ENCODE measurements at regions not wholly inside any gene's neighbourhood (a gene's known extent, or its start where the extent isn't known, plus 50 kb on each side); places are given as distances from the start of the nearest gene placed in this dataset.
"Not testable (repeated sequence)": the region's sequence is repeated elsewhere in the genome, so short reads cannot be mapped to it uniquely, and the experiment has no call there.

DNA sequence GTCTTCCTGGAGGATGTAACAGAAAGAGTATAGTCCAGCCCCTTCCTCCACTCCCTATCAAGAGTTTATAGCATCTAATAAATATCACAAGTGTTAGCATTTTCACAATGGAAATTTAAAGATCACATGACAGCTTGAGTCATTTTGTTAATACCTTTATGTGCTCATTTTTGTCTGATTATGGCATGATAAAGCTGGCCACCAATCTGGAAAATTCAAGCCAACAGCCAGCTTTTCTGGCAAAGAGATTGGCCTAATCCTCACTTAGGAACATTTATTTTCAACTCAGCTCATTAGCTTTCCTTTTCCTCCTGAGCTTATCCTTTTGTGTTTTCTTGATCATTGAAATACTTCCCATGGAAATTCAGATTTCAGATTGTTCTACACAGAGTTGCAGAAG, 262.9 kb upstream of the RBMS1 start:
- Histone ChIP-seq H3K9ac (ENCODE audit: low read length in 3 of 3) (no peak overlapping the region), H3K9me3 (ENCODE audit: control insufficient read depth in 2 of 3, insufficient read depth in 1 of 3, low read length in 3 of 3) (peaks cover 0 to 3% (median 1%) of the 10 kb centered on the region in 3 donors), H3K36me3 (ENCODE audit: control insufficient read depth in 2 of 3, insufficient read depth in 3 of 3, low read length in 3 of 3) (no peaks in the 10 kb centered on the region), H3K27ac (ENCODE audit: low read depth in 2 of 2, low read length in 2 of 2) (no peak overlapping the region), H3K27me3 (ENCODE audit: control insufficient read depth, insufficient read depth, low read length) (no peaks in the 10 kb centered on the region), H3K4me3 (ENCODE audit: low read length in 3 of 3) (no peak overlapping the region), H3K4me1 (ENCODE audit: control insufficient read depth in 2 of 3, insufficient read depth in 2 of 3, low read depth in 1 of 3, low read length in 3 of 3) (no peaks in the 10 kb centered on the region)
- intact Hi-C loops (cut with DNase I): no loop called here
- no peak for TF ChIP-seq CTCF (IDR thresholded peaks at IDR 0.05; ENCODE audit: borderline replicate concordance, extremely low read depth, insufficient read depth)
- FAIRE-seq: no peak
- no peak for DNase-seq

DNA sequence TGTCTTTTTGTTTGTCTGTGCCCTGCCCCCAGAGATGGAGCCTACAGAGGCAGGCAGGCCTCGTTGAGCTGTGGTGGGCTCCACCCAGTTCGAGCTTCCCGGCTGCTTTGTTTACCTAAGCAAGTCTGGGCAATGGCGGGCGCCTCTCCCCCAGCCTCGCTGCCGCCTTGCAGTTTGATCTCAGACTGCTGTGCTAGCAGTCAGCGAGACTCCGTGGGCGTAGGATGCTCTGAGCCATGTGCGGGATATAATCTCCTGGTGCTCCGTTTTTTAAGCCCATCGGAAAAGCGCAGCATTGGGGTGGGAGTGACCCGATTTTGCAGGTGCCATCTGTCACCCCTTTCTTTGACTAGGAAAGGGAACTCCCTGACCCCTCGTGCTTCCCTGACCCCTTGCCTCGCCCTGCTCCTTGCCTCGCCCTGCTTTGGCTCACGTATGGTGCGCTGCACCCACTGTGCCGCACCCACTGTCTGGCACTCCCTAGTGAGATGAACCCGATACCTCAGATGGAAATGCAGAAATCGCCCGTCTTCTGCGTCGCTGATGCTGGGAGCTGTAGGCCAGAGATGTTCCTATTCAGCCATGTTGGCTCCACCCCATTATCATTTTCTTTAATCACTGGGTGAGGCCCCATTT, 269.0 kb upstream of the RBMS1 start:
- H3K4me3 ChIP-seq (ENCODE audit: low read length in 3 of 3); H3K9me3 ChIP-seq (ENCODE audit: control insufficient read depth in 2 of 3, insufficient read depth in 1 of 3, low read length in 3 of 3); intact Hi-C loops (cut with DNase I); H3K27me3 ChIP-seq (ENCODE audit: control insufficient read depth, insufficient read depth, low read length); H3K9ac ChIP-seq (ENCODE audit: low read length in 3 of 3); FAIRE-seq; H3K36me3 ChIP-seq (ENCODE audit: control insufficient read depth in 2 of 3, insufficient read depth in 3 of 3, low read length in 3 of 3); H3K27ac ChIP-seq (ENCODE audit: low read depth in 2 of 2, low read length in 2 of 2); H3K4me1 ChIP-seq (ENCODE audit: control insufficient read depth in 2 of 3, insufficient read depth in 2 of 3, low read depth in 1 of 3, low read length in 3 of 3): not testable (repeated sequence)
- DNase-seq: peak in 1 of 5 donors; percentile 68

DNA sequence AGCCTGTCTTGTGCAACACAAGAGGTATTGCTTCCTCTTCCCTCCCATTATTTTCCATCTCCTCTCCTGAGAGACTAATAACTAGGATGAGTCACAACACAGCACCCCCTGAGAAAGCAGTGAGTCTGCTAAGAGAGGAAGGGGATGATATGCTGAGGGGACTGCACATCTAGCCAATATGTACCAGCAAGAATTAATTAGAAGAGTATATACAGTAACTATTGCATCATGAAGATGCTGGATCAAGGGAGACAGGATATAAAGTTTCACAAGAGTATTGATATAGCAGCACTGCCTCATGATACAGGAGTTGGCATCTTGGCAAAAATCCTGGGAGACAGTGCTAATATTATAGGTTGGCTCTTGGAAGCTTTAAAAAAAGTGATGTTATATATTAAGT, 289.9 kb upstream of the RBMS1 start:
- no peak for TF ChIP-seq CTCF (IDR thresholded peaks at IDR 0.05; ENCODE audit: borderline replicate concordance, extremely low read depth, insufficient read depth)
- no peaks in the 10 kb centered on the region for H3K27me3 ChIP-seq (ENCODE audit: control insufficient read depth, insufficient read depth, low read length)
- H3K36me3 ChIP-seq (ENCODE audit: control insufficient read depth in 2 of 3, insufficient read depth in 3 of 3, low read length in 3 of 3): no peaks in the 10 kb centered on the region
- DNase-seq (no peak), FAIRE-seq (no peak)
- H3K4me3 ChIP-seq (ENCODE audit: low read length in 3 of 3): no peak overlapping the region
- no peak overlapping the region for H3K9ac ChIP-seq (ENCODE audit: low read length in 3 of 3)
- no peaks in the 10 kb centered on the region for H3K4me1 ChIP-seq (ENCODE audit: control insufficient read depth in 2 of 3, insufficient read depth in 2 of 3, low read depth in 1 of 3, low read length in 3 of 3)
- peaks cover 0 to 2% (median 0%) of the 10 kb centered on the region in 3 donors for H3K9me3 ChIP-seq (ENCODE audit: control insufficient read depth in 2 of 3, insufficient read depth in 1 of 3, low read length in 3 of 3)
- intact Hi-C loops (cut with DNase I): no loop called here
- no peak overlapping the region for H3K27ac ChIP-seq (ENCODE audit: low read depth in 2 of 2, low read length in 2 of 2)

- no peak for FAIRE-seq
- no peak for TF ChIP-seq CTCF (IDR thresholded peaks at IDR 0.05; ENCODE audit: borderline replicate concordance, extremely low read depth, insufficient read depth)
- no peak overlapping the region for H3K27ac ChIP-seq (ENCODE audit: low read depth in 2 of 2, low read length in 2 of 2)
Observed at GRCh38 chr2:160784034-160784433, 290.4 kb upstream of the RBMS1 start.

More at GRCh38 chr2:160784034-160784433, 290.4 kb upstream of the RBMS1 start:
- Histone ChIP-seq H3K36me3 (ENCODE audit: control insufficient read depth in 2 of 3, insufficient read depth in 3 of 3, low read length in 3 of 3) (no peaks in the 10 kb centered on the region), H3K4me3 (ENCODE audit: low read length in 3 of 3) (no peak overlapping the region), H3K27me3 (ENCODE audit: control insufficient read depth, insufficient read depth, low read length) (no peaks in the 10 kb centered on the region), H3K9me3 (ENCODE audit: control insufficient read depth in 2 of 3, insufficient read depth in 1 of 3, low read length in 3 of 3) (no peaks in the 10 kb centered on the region), H3K9ac (ENCODE audit: low read length in 3 of 3) (no peak overlapping the region), H3K4me1 (ENCODE audit: control insufficient read depth in 2 of 3, insufficient read depth in 2 of 3, low read depth in 1 of 3, low read length in 3 of 3) (no peaks in the 10 kb centered on the region)
- intact Hi-C loops (cut with DNase I): no loop called here
- DNase-seq: no peak
